H1 (cell line): ENCODE measurements at regions not wholly inside any gene's neighbourhood (a gene's known extent, or its start where the extent isn't known, plus 50 kb on each side); places are given as distances from the start of the nearest gene placed in this dataset.

Source experiments
- GABPA ChIP-seq: IDR thresholded peaks from 2 replicates; pipeline ENCODE4 v1.6.1; 2011; ENCODE audit warnings: mild to moderate bottlenecking, low read length, moderate library complexity, borderline replicate concordance; ENCODE audit not compliant: insufficient read depth
- POLR2AphosphoS5 ChIP-seq: IDR thresholded peaks from 2 replicates; pipeline ENCODE4 v1.6.1; 2011; ENCODE audit warnings: low read depth, low read length
- TF ChIP-seq, protein P1 (sequence below), 3 experiments: IDR thresholded peaks; 1 replicate in 2 of 3; 2 replicates in 1 of 3; pipeline versions ENCODE4 v1.5.1 to v1.6.1; 2011; ENCODE audit warnings: low read length in 3 of 3, mild to moderate bottlenecking in 3 of 3, inconsistent platforms in 2 of 3, low read depth in 1 of 3, moderate library complexity in 1 of 3; ENCODE audit not compliant: insufficient read depth in 1 of 3; ENCODE audit errors: control extremely low read depth in 1 of 3

GRCh38 chr7:118517275-118517674 is 292.8 kb downstream of the ANKRD7 start:
- TF ChIP-seq POLR2AphosphoS5 (no peak), GABPA (no peak)
- TF ChIP-seq, protein P1, sequence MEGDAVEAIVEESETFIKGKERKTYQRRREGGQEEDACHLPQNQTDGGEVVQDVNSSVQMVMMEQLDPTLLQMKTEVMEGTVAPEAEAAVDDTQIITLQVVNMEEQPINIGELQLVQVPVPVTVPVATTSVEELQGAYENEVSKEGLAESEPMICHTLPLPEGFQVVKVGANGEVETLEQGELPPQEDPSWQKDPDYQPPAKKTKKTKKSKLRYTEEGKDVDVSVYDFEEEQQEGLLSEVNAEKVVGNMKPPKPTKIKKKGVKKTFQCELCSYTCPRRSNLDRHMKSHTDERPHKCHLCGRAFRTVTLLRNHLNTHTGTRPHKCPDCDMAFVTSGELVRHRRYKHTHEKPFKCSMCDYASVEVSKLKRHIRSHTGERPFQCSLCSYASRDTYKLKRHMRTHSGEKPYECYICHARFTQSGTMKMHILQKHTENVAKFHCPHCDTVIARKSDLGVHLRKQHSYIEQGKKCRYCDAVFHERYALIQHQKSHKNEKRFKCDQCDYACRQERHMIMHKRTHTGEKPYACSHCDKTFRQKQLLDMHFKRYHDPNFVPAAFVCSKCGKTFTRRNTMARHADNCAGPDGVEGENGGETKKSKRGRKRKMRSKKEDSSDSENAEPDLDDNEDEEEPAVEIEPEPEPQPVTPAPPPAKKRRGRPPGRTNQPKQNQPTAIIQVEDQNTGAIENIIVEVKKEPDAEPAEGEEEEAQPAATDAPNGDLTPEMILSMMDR (IDR thresholded peaks at IDR 0.05; ENCODE audit: control extremely low read depth in 1 of 3, insufficient read depth in 1 of 3, low read depth in 1 of 3, low read length in 3 of 3): no peak
